LNCaP clone FGC (cell line): ENCODE measurements at regions not wholly inside any gene's neighbourhood (a gene's known extent, or its start where the extent isn't known, plus 50 kb on each side); places are given as distances from the start of the nearest gene placed in this dataset.

Experiments
- DNase-seq: peaks from one replicate; pipeline ENCODE4 v3.0.0-alpha.2; 2011; ENCODE audit warnings: low read depth
- H3K4me3 ChIP-seq: 2 replicates; pipeline ENCODE4 v1.5.1; 2011; ENCODE audit warnings: mild to moderate bottlenecking, low read depth, low read length, control low read depth
- CTCF ChIP-seq: IDR thresholded peaks from 2 replicates; pipeline ENCODE4 v1.5.1; 2012; ENCODE audit warnings: mild to moderate bottlenecking; ENCODE audit not compliant: control insufficient read depth, insufficient read depth; ENCODE audit errors: extremely low read depth

- TF ChIP-seq CTCF, result no peak
- no peak overlapping the region for H3K4me3 ChIP-seq
- DNase-seq, result no peak
These were observed 292.4 kb downstream of the CENPW start for GRCh38 chr6:126632271-126632670.

- TF ChIP-seq CTCF, result no peak
- DNase-seq, result no peak
- no peak overlapping the region for H3K4me3 ChIP-seq
These were observed 293.5 kb downstream of the CENPW start for GRCh38 chr6:126633373-126633772.

GRCh38 chr6:126640356-126640755 lies 300.4 kb downstream of the CENPW start:
- no peak for TF ChIP-seq CTCF
- no peak overlapping the region for H3K4me3 ChIP-seq
- DNase-seq, result no peak

- no peak for DNase-seq
- TF ChIP-seq CTCF, result no peak
These were observed 301.0 kb downstream of the CENPW start for GRCh38 chr6:126640921-126641320.

GRCh38 chr6:126641641-126642040 lies 301.7 kb downstream of the CENPW start:
- no peak for DNase-seq
- no peak overlapping the region for H3K4me3 ChIP-seq
- no peak for TF ChIP-seq CTCF

More at GRCh38 chr6:126640921-126641320, 301.0 kb downstream of the CENPW start:
- no peak overlapping the region for H3K4me3 ChIP-seq

GRCh38 chr6:126643352-126643751 lies 303.4 kb downstream of the CENPW start:
- no peak for TF ChIP-seq CTCF
- no peak overlapping the region for H3K4me3 ChIP-seq

GRCh38 chr6:126650931-126651330 lies 311.0 kb downstream of the CENPW start:
- H3K4me3 ChIP-seq, result no peak overlapping the region
- no peak for DNase-seq
- no peak for TF ChIP-seq CTCF

More at GRCh38 chr6:126643352-126643751, 303.4 kb downstream of the CENPW start:
- no peak for DNase-seq
